ENCODE measurements at regions not wholly inside any gene's neighbourhood (a gene's known extent, or its start where the extent isn't known, plus 50 kb on each side); places are given as distances from the start of the nearest gene placed in this dataset.
A peak's percentile ranks its signal among the peaks of the same experiment; 100 is the strongest.

GRCh38 chr6:137434640-137435039 is 59.6 kb downstream of the OLIG3 start:
- DNase-seq = no peak

DNA sequence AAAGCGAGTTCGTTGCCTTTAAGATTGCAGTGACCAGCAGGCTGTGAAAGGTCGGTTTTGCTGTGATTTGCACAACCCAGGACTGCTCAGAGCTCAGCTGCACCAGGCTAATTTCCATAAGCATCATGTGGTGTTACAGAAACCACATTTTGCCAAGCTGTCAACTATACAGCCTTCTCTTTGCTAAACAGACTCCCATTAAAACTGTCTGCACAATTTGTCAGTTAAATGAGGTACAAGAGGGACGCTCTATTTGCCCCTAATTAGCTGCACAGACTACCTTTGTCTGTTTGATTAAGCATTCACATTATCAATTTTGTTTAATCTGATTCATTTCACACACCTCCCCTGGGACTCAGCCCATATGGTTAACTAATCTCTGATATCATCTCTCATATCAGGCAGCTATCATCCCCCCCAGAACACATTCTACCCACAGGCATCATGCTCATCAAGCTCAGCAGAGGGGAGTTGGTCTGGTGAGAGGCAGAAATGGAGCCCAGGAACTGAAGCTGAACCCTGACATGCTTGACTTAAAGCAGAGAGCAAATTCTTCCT is 62.1 kb downstream of the OLIG3 start:
- DNase-seq = no peak

DNA sequence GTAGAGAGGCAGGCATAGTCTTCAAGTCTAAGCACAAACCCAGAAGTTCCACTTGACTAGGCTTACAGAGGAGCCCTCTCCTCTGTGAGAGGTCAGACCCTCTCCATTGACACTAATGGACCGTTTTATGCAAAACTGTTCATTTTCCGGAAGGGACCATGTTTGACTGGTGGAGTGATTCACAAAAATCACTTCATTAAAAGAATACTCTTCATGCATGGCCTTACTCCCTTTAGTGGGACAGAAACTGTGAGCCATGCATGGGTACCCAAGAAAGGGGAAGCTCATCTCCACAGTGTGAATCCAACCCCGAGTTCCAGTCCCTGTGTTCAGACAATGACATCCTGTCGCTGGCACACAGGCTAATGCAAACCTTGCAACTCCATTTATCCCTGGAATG is 63.2 kb downstream of the OLIG3 start:
- DNase-seq = no peak

GRCh38 chr6:137427656-137428290 is 66.4 kb downstream of the OLIG3 start:
- no peak for DNase-seq

DNA sequence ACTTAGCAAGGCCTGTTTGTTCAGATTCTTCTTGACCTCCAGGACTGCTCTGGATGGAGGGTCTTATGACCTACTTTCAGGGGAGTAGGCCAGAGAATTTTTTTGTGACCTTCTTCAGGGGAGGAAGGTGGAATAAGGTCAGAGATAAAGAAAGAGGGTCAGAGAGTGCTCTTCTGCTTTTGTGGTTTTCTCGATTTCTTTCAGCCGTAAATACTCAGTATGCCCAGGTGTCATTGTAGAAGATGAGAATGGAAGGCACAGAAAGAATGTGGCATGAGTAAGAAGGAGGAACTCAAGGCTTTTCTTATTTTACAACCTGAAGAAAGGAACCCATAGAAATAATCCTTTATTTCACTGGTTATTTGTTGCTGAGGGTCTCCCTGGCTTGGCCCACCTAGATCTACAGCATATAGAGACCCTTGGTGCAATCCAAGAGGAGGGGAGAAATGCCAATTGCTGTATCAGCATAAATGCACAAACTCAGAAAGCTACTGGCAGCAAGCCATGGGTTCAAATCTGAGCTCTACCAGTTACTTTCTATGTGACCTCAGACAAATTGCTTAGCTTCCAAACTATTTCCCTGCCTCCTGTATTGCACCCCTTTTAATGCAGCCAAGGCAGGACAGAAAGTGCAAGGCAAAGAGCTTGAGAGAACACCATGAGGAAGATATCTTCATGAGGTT is 68.0 kb downstream of the OLIG3 start:
- no peak for DNase-seq

- DNase-seq = no peak
Observed at GRCh38 chr6:137424251-137424650, 69.9 kb downstream of the OLIG3 start.

GRCh38 chr6:137423451-137424168 is 70.6 kb downstream of the OLIG3 start:
- DNase-seq = no peak

GRCh38 chr6:137417396-137417795 is 76.8 kb downstream of the OLIG3 start:
- no peak for DNase-seq

DNA sequence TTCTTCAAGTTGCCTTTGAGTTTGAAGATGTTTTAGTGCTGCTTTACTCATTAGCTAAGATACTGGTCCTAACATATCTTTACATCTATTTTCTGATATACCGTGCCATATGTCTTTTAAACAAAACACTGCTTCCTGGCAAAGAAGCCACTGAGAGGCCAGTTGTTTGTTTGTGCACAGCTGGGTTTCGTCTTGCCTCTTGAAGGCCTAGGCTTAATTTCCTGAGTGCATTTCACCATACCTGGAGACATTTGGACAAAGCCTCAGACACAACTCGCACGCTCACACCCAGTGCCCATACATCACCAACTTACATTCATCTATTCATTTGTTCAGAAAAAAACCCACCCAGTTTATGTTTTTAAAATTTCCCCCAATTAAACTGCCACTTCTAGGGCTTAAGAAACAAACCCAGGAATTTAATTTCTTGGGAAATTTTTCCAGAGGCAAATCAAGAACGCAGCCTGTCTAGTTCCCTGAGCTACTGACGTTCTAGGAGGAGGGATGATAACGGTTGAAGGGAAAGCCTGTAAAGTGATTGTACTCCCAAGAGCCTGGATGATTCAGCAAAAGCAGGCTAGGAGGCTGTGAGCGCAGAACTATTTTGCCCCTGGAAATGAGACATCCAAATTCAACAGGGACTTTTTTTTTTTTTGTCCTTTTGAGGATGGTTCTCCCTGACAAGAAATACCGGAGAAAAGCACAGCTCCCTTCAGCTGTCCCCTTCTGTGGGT is 77.7 kb downstream of the OLIG3 start:
- DNase-seq = no peak

- no peak for DNase-seq
Observed at GRCh38 chr6:137415834-137416190, 78.4 kb downstream of the OLIG3 start.

- peak; percentile 77 for DNase-seq
Observed at GRCh38 chr6:137415127-137415833, 78.9 kb downstream of the OLIG3 start.

GRCh38 chr6:137414599-137414998 is 79.6 kb downstream of the OLIG3 start:
- DNase-seq = no peak

DNA sequence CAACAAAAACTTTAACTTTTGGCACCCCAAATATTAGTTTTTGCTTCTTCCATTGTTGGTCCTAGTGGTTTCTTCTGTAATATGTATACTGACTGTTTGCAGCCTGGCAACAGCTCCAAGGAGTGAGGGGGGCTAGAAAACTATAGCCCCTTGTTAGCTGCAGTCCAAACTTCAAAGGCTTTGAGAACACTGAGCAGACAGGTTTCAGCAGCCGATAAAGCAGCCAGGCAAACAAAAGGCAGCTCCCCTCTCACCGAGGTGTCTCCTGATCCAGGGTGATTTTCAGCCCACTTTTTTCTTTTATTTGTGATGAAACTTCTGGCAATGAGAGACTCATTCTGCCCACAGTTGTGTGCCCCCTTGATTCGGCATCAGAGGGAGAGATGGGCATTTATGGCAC is 80.7 kb downstream of the OLIG3 start:
- no peak for DNase-seq

DNA sequence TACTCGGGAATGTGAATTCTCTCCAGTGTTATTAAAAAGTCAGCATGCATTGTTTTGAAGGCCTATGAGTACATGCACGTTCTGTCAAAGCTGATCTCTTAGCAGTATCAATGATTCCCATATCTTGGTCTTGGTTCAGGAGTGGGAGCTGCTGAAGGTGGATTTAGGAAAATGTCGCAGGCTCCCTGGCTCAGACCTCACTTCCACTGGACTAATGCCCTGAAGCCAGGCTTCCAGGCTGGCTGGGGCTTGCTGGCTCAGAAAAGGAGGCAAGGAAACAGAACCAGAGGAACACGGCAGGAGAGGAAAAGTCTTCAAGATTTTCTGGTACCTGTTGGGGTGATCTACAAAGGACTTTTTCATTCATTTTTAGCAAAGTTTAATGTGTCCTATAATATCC is 81.6 kb downstream of the OLIG3 start:
- DNase-seq = no peak

DNA sequence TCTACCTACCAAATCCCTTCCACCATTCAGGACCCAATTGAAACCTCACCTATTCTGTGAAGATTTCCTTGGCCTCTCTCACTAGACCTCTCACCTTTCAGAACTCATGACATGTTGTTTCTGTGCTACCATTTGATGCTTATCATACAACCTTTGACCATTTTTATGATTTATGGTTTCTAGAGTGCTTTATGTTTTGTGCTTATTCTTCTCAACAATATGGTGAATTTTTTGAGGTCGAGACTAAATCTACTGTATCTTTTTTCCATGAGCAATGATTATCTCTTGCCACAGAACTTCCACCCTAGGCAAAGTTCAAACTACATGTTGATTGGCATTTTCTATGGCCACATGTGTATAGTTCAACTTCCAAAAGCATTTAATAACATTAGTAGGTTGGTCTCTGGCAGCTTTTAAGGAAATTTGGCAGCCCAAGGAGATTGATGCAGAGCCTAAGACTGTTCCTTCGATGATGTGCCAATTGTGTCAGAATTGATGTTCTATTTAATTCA is 84.9 kb downstream of the OLIG3 start:
- no peak for DNase-seq

- no peak for DNase-seq
Observed at GRCh38 chr6:137407816-137408215, 86.4 kb downstream of the OLIG3 start.

DNA sequence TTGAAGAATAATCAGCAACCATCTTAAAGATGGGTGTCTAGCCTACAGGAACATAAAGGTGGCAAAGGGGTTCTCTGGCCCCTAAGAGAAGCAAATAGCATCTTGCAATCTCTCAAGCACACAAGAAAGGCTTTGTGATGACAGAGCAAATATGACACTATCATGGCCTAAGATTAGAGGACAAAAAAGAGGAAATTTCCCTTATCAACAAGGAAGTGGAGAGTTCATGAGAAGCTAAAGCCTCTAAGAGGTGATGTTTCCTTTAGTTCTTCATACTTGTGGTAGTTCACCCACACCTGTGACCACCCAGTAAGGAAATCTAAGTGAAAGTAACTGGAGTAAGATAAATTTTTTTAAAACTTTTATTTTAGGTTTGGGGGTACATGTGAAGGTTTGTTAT is 88.4 kb downstream of the OLIG3 start:
- no peak for DNase-seq

DNA sequence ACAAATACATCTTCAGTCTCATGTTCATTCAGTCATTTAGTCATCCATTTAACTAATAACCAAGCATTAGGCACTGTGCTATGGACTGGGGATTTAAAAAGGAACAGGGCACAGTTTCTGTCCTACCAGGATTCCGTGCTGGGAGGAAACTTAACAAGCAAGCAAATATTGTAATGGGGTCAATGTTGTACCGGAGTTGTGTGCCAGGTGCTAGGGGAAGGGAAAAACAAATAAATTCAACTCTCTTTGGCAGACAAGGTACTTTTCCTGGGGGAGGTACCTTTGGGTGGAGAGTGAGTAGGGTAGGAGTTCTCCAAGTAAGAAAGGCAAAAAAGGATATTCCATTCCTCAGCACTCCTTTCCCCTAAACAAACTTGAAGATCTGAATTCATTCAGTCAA is 90.3 kb downstream of the OLIG3 start:
- DNase-seq = no peak

GRCh38 chr6:137403443-137403842 is 90.8 kb downstream of the OLIG3 start:
- no peak for DNase-seq

DNA sequence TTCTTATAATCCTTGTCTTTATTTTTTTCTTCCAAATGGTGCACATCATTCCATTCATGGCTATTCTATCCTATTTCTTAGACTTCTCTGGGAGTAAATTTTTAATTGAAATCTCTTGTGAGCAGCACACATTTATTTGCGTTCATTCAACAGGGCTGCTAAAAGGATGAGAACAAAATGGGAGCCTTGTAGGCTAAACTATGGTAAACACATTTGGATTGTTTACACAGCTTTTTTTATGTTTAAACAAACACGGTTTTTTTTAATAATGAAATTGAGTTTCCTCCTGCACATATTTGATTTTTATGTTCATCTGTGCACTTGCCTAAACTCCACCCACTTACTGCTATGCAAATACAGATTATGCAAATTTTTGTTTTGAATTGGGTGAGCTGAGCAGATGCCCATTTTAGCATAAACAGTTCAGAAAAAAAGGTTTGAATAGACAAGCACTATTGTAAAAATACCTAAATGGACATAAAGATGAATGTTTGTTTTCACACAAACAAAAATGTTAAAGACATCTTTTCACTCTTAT is 92.0 kb downstream of the OLIG3 start:
- no peak for DNase-seq

DNA sequence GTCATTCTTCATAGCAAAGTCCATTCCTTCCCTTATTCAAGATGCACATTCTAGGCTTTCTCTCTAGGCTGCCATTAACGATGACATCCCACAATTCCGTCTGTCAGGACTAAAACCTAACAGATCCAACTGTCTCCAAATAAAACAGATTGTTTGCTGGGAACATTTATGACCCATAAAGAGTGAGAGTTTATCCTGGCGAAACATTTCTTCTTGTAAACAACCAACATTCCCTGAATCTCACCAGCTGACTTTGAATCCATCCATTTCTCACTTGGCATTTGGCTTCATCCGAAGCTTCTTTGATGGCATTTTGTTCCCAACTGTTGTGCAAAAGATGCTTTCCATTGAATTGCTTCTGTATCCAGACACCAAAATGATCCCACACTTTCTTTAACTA is 93.1 kb downstream of the OLIG3 start:
- DNase-seq = no peak

- DNase-seq = no peak
Observed at GRCh38 chr6:137399881-137400443, 94.2 kb downstream of the OLIG3 start.
